NCI-H2171 (cell line): ENCODE measurements at regions not wholly inside any gene's neighbourhood (a gene's known extent, or its start where the extent isn't known, plus 50 kb on each side); places are given as distances from the start of the nearest gene placed in this dataset.
A peak's percentile ranks its signal among the peaks of the same experiment; 100 is the strongest.

Source experiments
- DNase-seq: peaks from one replicate; lab custom pipeline; 2025; lab: John Stamatoyannopoulos, UW

DNA sequence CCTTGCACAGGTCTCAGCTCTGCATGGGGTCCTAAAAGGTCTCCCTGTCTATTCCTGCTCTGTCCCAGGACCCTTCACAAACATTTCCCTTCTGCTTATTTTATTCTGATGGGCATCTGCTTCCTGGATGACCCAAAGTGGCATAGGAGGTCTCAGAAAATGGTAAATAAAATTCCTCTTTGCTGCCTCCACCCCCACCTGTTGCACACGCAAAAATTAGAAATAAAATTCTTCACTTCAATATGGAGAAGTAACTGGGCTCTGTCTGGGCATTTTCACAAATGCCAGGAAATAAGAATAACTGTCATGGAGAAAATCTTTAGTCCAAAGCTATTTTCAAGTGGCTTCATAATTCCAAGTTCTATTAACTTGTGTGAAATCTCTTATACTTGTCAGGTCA is 106.6 kb upstream of the MAP1B start:
- DNase-seq, result no peak

DNA sequence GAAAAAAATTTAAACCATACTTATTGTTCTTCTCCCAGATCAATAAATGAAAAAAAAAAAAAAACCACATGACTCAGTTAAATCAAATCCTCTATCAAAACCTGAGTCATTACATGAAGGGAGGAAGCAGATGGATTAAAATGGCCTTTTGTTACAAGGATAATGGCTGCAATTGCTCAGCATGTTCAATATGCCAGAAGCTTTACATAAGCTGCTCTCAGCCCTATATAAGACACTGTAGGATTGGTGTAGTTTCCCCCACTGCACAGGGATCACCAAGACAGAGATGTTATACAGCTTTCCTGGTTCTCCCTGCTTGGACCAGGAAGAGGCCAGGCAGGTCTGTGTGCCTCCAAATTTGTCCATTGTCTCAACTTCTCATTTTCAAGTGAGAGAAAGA is 101.6 kb upstream of the MAP1B start:
- no peak for DNase-seq

DNA sequence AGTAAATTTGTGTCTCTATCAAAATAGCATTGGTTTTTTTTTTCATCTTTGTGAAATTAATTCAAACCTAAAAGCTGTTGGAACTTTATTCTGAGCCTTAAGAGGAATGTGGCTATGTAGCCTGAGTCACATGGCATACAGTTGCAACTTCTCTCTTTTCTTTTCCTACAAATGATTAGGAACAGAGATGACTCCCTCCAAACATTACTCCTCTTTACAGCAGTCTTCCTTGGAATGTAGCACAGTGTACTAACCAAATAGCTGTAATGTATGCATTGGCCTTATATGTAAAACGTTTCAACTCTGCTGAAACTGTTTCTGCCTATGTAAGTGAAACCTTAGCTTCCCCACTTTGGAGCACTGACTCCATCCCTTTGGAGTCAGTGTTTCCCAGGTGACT is 100.9 kb upstream of the MAP1B start:
- DNase-seq, result no peak

DNA sequence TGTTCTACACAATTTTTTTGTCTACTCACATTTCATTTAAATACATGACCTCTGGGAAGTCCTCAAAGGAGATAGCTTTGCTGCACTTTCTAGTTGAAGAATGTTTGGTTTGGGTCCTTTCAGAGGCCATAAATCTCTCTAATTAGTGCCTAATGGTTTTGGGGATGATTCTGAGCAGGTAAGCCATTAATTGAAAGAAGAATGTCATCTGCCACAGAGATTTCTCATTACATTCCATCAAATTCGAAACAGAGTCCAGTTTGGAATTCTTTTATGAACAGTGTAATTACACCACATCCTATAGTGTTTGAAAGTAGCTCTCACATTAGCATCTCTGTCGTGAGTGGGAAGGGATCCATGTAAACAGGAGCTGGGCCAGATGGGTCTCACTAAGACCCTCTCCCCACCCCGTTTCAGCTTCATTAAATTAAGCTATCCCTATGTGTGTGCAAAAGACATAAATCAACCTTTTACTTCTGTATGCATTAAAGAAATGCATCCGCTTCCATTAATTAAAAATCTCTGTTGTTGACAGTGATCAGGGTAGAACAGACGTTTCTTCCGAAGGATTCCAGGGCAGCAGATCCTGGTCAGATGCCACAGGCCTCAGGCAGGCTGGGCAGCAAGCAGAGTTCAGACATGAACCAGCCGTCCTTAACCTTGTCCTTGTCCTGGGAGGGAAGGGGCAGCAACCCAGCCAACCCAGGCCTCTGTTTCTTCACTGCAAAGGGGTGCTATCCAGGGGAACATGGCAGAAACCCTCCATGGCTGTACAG is 99.8 kb upstream of the MAP1B start:
- DNase-seq, result no peak

DNA sequence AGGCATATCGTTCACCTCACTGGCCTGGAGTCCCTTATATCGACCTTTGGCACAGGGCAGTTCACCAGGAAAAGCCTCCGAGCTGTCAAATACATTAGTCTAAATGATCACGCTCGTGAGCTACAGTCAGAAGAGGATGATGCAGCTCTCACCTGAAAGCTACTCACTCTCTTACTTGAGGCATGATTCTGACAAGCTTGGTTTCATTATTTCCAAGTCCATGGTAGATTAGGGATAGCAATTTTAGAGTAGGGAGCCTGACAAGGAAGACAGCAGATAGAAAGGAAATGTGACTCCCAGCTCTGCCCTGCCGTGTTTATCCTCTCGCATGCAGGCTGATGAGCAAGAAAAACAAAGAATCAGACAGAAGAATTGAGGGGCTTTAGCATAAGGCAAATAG is 98.0 kb upstream of the MAP1B start:
- DNase-seq, result no peak

DNA sequence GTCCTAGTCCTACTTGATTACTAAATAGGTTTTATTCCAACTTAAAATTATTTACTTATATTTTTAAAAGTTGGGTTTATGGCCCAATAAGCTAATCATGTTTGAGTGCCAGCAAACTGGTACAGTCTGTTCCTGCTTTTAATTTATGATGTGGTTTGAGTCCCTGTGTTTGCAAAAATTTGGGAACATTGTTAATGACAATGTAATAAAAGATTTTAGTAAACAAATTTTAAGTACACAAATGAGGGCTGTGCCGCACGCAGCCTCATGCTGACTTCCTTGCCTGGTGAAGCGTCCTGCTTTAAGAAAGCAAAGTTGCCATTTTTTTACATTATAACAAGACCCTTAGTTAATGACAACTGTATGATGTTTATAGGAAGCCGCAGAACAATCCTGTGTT is 96.8 kb upstream of the MAP1B start:
- DNase-seq, result no peak

DNA sequence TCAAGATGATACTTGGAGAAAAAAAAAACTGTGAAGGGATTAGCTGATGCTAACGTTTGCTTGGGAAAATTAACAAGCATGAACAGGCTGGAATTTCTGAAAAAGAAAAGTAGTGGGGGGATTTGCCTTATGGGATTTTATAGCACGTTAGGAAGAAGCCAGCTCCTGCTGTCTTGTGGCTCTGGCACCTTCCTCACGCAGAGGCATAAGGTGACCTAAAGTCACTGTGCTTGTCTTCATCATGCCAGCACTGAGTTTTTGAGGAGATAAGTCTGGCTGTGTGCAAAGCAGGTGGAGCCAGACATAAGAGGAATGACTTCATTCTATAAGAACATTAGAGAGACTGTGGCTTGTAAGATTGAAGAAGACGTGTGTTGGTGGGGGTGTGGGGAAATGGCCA is 94.4 kb upstream of the MAP1B start:
- DNase-seq, result no peak

DNA sequence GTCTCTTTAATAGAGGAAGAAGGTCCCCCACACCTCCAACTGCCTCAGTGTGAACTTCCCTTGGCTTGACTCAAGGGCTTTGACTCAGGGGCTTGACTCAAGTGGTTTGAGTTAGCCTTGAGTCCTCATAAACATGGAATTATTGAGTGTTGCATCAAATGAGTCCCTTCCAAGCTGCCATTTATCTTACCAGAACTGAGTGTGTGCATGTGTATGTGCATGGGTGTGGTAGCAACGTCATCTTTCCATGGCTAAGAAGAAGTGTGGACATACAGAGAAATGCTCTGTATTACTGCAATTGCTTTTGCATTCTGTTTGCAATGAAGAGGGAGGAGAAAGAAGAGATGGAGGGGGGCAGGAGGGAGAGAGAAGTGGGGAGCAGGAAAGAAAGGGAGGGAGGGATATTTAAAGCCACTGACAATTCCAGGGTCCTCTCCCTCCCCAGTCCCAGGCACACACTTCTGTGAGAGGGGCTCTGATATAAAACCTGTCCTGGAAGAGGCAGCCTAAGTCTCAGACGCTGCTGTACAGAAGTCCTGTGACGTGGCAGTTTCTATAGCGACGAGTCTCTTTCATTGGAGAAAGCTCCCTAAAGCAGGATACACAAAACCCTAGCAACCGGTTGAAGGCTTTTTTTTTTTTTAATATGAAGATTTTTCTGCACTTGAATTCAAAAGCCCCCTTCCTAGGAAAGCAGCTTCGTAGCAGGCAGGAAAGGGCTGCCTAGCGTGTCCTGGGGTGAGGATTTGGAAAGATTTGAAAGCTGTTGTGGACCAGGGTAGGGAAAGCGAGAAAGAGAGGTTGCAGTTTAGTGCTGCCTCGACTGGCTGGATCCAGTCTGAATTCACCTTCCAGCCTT is 93.3 kb upstream of the MAP1B start:
- DNase-seq, result no peak

DNA sequence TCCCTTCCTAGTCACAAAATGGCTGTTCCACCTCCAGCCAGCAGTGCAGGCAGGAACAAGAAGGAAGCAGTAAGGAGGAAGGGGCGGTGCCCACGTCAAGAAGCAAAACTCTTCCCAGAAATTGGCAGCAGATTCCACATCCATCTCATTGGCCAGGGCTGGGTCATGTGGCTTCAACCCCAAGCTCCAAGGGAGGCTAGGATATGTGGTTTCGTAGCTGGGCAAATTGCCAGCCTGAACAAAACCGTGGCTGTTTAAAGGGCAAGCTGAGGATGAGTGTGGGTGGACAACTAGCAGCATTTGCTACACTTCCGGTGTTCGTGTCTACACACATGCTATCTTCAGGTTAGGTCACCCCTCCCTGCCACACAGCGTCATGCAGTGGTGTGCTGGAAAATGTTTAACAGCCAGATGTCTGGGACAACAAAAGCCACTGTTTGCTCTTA is 92.1 kb upstream of the MAP1B start:
- DNase-seq, result peak; percentile 25

DNA sequence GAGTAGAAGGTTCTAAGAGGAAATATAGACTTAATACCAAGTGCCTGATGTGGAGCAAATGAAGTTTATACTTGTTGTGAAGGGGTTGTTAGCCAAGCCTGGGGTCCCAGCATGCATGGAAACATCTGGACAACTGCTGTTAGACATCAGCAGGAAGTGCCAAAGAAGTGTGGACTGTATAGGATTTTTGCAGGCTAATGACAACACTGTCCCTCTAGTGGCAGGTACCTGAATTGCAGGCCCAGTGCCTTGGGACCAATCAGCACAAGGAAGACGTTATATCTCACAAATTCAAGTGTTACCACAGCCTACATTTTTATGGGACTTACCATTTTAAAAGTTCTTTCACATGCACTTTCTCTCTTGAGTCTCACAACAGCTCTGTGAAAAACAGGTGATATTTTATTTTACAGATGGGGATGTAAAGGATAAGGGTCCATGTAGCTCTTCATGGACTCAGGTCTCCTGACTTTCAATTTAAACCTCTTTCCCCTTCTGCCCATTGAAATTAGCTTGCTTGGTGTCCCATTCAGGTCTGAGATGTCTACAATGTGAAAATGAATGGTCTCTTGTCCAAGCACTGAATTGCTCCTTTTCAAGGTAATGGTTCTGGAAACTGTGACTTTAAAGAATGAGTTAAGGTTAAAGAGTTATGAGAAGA is 89.0 kb upstream of the MAP1B start:
- DNase-seq, result no peak

DNA sequence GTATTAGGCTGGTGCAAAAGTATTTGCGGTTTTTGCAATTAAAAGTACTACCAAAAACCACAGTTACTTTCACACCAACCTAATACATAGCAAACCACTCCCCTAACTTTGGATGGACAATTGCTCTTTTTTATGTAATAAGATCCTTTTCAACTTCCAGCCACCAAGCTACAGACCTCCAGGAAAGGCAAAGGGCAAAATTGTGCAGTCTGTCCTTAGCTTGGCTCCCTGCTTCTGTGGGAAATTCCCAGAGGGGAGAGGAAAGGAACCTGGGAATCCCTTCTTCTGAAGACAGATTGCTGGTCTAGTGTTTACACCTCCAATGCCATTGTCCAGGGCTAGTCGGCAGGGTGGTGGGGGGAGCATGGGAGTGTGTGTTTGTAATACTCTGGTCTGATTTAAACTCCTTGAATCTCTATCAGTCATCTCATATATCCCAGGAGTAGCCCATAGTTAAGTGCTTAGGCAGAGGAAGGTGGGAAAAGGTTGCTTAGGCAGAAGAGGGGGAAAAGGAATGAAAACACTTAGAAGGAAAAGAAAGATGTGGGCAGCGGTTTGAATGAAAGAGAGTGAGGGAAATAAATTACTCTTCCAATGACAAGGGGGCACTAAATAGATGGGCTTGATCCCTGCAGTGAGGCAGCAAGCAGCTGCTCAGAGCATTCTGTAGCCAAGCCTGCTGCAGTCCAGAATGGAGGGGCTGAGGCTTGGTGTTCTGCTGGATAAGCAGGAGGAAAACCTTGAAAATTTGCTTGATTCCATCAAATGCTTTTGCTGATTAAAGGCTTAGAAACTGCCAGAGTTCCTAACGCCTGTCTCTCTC is 86.9 kb upstream of the MAP1B start:
- DNase-seq, result no peak

DNA sequence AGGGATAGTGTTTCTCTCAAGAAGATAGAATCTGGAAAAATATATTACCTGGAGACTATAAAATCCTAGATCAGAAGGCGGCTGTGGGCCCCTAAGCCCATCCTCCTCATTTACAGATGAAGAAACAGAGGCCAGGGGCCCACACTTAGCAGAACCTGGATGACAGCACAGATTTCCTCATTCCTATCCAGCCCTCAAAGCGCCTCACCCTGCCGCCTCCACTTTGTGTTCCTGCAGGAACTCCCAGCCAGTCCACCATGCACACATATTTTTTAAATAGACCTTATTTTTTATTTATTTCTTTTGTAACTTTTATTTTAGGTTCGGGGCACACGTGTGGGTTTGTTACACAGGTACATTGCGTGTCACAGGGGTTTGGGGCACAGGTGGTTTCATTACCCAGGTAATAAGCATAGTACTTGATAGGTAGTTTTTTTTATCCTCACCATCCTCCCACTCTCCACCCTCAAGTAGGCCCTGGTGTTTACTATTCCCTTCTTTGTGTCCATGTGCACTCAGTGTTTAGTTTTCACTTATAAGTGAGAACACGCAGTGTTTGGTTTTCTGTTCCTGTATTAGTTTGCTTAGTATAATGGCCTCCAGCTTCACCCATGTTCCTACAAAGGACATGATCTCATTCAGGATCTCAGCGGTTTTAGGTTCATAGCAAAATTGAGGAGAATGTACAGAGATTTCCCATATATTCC is 85.5 kb upstream of the MAP1B start:
- DNase-seq, result no peak

DNA sequence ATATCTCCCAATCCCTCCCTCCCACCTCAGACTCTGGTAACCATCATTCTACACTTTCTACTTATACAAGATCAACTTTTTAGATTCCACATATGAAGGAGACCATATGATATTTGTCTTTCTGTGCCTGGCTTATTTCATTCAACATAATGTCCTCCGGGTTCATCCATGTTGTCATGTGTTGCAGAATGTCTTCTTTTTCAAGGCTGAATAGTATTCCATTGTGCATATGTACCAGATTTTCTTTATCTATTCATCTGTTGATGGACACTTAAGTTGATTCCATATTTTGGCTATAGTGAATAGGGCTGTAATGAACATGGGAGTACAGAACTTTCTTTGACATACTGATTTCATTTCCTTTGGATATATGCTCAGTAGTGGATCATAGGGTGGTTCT is 78.9 kb upstream of the MAP1B start:
- DNase-seq, result no peak

DNA sequence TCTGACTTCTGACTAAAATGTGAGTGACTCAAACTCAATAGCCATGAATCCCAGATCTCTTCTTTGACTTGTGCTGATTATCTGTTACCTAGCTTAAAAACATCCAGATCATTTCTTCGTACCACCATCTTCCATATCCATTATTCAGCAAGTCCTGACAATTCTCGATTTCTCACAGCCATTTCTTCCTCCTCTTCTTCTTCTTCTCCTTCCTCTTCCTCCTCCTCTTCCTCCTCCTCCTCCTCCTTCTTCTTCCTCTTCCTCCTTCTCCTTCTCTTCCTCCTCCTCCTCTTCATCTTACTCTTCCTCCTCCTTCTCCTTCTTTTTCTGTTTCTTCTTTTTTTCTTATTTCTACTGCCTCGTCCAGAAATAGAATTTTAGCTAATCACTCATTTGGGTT is 77.0 kb upstream of the MAP1B start:
- no peak for DNase-seq

DNA sequence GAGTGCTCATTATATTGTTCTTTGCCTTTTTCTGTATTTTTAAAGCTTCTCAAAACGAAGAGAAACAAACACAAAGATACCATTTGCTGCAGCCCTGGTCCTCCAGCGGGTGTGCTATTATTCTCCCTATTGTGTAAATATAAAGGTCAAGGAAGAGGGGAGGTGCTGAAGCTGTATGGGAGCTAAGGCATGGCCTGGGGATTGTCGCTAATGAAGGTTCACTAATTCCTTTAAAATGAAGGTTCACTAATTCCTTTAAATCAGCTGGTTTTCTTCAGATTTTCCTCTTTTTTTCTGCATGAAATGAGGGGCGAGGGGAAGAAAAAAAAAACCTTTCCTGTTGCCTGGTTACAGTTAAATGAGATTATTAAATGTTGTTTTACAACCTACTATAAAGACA is 74.5 kb upstream of the MAP1B start:
- DNase-seq, result no peak

DNA sequence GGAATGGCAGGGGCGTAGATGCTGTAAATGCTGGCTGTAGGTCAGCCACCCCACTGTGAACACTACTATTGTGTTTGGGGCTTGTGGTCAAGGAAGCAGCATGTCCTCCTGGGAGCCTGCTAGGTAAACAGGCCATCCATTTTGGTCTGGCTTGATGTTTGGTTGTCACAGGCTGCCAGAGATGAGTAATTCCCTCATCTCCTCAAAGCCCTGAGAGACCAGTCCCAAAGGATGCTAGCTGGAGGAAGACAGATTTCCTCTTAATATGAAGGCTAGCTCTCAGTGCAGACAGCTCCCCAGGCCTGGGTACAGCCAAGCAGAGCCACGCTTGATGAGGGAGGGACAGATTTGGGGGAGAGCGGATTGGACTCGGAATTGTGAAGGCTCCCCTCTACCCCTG is 72.5 kb upstream of the MAP1B start:
- no peak for DNase-seq

DNA sequence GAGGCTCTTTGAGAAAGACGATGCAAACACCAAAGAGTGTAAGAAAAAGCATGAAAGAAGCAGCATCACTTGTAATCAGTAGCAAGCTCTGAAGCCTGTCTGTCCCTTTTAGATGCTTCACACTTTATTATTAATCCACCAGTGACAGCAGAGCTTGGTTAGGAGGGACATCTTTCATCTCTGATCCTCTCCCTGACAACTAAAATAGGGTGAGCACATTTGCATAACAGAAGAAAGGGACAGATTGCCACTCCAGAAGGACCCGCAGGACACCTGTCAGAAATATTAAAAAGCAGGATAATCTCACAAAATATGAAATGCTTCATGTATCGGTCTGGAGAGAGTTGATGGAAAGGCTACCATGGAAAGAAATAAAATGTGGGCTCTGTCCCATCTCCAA is 71.4 kb upstream of the MAP1B start:
- no peak for DNase-seq

DNA sequence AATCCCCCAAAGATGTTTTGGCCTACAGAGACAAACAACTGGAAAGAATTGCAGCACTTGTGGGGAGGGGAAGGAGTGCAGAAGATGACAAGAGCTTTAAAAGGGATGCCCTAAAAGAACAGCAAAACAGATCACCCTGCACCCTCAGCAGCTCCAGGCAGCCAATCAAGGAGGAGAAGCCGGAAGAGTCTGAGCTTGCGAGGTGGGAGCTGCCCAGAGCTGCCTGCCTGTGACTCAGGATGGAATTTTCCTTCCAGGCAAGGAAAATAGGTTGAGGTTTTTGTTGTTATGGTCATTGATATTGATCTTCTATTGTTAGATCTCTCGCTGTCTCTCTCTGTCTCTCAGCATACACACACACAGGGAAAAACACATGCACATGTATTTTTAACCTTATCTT is 70.3 kb upstream of the MAP1B start:
- DNase-seq, result no peak

DNA sequence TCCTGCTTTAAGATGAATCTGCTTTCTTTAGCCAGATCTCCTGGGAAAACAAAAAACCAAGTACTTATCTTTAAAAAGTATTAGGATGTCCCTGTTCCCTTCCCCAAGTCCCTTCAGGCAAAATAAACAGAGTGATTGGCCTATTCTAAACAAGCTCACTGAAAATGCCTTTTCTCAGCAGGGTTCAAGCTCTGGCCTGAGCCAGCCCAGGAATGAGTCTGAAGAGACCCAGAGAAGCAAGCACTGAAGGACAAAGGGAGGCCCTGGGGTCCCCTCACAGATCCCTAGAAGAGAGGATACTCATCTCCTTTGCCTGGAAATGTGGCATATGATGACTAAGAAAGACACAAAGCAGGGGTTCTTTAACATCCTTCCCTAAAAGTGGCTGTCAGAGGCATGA is 66.8 kb upstream of the MAP1B start:
- no peak for DNase-seq

DNA sequence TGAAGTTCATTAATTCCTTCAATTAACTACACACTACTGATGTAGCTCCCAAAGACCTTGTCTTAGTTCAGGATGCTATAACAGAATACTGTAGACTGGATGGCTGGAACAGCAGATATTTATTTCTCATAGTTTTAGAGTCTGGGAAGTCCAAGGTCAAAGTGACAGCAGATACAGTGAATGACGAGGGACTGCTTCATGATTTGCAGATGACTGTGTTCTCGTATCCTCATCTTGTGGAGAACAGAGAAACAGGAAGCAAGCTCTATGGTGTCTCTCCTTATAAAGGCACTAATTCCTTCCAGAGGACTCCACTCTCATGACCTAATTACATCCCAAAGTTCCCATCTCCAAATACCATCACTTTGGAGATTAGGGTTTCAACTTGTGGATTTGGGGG is 65.6 kb upstream of the MAP1B start:
- no peak for DNase-seq

DNA sequence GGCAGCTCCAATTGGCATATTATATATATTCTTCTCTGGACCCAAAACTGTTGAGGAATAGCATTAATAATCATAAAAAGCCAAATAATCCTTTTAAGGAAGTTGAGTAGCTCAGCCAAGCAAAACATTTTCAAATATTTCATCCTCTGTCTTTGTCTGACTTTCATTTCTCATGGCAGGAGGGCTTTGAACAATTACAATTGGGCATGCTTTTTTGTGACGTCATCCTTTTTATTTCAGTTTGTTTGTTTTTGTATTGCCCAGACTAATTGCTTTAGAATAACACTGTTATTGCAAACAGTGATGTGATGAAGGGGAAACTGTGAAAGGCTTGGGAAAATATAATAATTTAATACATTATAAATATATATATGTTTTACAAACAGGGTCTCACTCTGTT is 65.2 kb upstream of the MAP1B start:
- DNase-seq, result no peak

DNA sequence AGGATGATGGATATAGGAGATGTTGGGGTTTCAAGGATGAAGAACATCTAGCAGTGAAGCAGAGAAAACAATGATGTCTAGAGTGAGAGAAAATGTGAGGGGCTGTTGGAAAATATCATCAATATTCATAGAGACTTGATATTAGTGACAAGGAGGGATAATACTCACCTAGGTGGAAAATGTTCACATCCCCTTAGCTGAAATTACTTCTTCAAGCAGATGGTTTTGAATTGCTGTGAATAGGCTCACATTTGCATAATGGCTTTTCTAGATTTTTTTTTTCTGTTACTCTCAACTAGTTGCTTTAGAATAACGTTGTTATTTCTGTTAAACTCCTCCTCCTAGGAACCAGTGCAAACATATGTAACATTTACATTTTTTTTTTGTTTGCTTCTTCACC is 61.6 kb upstream of the MAP1B start:
- DNase-seq, result no peak
